Peyer's patch (tissue), 4 donors: ENCODE measurements at regions not wholly inside any gene's neighbourhood (a gene's known extent, or its start where the extent isn't known, plus 50 kb on each side); places are given as distances from the start of the nearest gene placed in this dataset.

Source experiments
- POLR2A ChIP-seq, 2 donors: fragments of 450-650 bp; IDR thresholded peaks; one replicate each; pipeline ENCODE4 v1.5.1; 2017; ENCODE audit warnings: antibody characterized with exemption in 2 of 2, mild to moderate bottlenecking in 2 of 2, moderate library complexity in 2 of 2
- TF ChIP-seq, protein P1 (sequence below), 6 experiments: fragments of 450-650 bp in 4 of 6; fragments of 200-600 bp in 2 of 6; sonication (generic) in 1 of 6; IDR thresholded peaks; one replicate each; pipeline ENCODE4 v1.5.1; 2017 to 2019; ENCODE audit warnings: antibody characterized with exemption in 6 of 6, mild to moderate bottlenecking in 3 of 6, moderate library complexity in 1 of 6

DNA sequence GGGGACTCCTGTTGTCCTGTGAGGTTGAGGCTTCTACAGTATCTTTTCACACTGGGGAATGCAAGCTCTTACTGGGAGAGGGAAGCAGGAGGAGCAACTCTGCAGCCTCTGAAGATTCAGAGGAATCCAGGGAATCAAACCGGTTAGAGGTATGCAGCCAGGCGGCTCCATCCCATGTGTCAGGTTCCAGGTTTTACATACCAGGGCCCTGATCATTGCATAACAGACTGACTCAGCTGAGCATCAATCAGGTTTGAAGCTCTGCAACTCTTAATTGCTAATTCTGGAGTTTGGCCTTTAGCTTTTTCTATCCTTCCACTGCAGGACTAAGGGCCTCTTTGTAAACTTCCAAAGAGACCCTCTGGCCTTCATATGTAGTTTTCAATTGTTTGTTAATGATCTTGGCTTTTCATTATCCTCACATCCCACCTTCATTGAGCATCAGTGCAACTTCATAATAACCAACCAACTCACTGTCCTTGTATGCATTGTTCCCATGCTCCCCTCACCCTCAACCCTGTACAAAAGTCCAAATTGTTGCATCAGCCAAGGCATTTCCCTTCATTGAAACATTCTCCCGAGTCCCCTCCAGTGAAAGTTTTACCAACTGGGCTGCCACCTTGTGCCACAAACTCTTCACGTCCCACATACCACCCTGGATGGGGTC, 59.7 kb upstream of the DHX40 start:
- no peak for TF ChIP-seq POLR2A (IDR thresholded peaks at IDR 0.05)
- TF ChIP-seq, protein P1, sequence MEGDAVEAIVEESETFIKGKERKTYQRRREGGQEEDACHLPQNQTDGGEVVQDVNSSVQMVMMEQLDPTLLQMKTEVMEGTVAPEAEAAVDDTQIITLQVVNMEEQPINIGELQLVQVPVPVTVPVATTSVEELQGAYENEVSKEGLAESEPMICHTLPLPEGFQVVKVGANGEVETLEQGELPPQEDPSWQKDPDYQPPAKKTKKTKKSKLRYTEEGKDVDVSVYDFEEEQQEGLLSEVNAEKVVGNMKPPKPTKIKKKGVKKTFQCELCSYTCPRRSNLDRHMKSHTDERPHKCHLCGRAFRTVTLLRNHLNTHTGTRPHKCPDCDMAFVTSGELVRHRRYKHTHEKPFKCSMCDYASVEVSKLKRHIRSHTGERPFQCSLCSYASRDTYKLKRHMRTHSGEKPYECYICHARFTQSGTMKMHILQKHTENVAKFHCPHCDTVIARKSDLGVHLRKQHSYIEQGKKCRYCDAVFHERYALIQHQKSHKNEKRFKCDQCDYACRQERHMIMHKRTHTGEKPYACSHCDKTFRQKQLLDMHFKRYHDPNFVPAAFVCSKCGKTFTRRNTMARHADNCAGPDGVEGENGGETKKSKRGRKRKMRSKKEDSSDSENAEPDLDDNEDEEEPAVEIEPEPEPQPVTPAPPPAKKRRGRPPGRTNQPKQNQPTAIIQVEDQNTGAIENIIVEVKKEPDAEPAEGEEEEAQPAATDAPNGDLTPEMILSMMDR (IDR thresholded peaks at IDR 0.05): no peak
